NCI-H187 (cell line): ENCODE measurements at regions not wholly inside any gene's neighbourhood (a gene's known extent, or its start where the extent isn't known, plus 50 kb on each side); places are given as distances from the start of the nearest gene placed in this dataset.

Source experiments
- DNase-seq, 2 experiments: peaks; one replicate each; lab custom pipeline; 2025; lab: John Stamatoyannopoulos, UW

- no peak for DNase-seq
Measured at GRCh38 chr2:150586858-150587257, 99.4 kb upstream of the RND3 start.

- no peak for DNase-seq
Measured at GRCh38 chr2:150585221-150585971, 97.9 kb upstream of the RND3 start.

GRCh38 chr2:150584081-150584480, 96.6 kb upstream of the RND3 start:
- no peak for DNase-seq

- DNase-seq, result no peak
Measured at GRCh38 chr2:150581717-150582472, 94.4 kb upstream of the RND3 start.

- DNase-seq, result no peak
Measured at GRCh38 chr2:150578481-150578880, 91.0 kb upstream of the RND3 start.

GRCh38 chr2:150575861-150576260, 88.4 kb upstream of the RND3 start:
- DNase-seq, result no peak

GRCh38 chr2:150572961-150573395, 85.5 kb upstream of the RND3 start:
- no peak for DNase-seq

- no peak for DNase-seq
Measured at GRCh38 chr2:150572194-150572766, 84.8 kb upstream of the RND3 start.

- no peak for DNase-seq
Measured at GRCh38 chr2:150571121-150571520, 83.7 kb upstream of the RND3 start.

GRCh38 chr2:150570712-150571111, 83.2 kb upstream of the RND3 start:
- DNase-seq, result no peak

GRCh38 chr2:150569761-150570160, 82.3 kb upstream of the RND3 start:
- DNase-seq, result no peak

GRCh38 chr2:150567771-150568301, 80.4 kb upstream of the RND3 start:
- no peak for DNase-seq

- DNase-seq, result no peak
Measured at GRCh38 chr2:150566289-150566688, 78.8 kb upstream of the RND3 start.

GRCh38 chr2:150561076-150561475, 73.6 kb upstream of the RND3 start:
- no peak for DNase-seq

- no peak for DNase-seq
Measured at GRCh38 chr2:150557020-150557600, 69.6 kb upstream of the RND3 start.

GRCh38 chr2:150555611-150556356, 68.3 kb upstream of the RND3 start:
- DNase-seq, result no peak

GRCh38 chr2:150554046-150554445, 66.6 kb upstream of the RND3 start:
- DNase-seq, result no peak

- DNase-seq, result no peak
Measured at GRCh38 chr2:150552041-150552820, 64.8 kb upstream of the RND3 start.

GRCh38 chr2:150549381-150549780, 61.9 kb upstream of the RND3 start:
- DNase-seq, result no peak

- DNase-seq, result no peak
Measured at GRCh38 chr2:150548527-150548926, 61.1 kb upstream of the RND3 start.

- no peak for DNase-seq
Measured at GRCh38 chr2:150545916-150546315, 58.4 kb upstream of the RND3 start.
